Panc1 (cell line): ENCODE measurements at regions not wholly inside any gene's neighbourhood (a gene's known extent, or its start where the extent isn't known, plus 50 kb on each side); places are given as distances from the start of the nearest gene placed in this dataset.

ENCODE experiments used
- ATAC-seq: fragments of 200-7000 bp; cut with Tn5 transposase; 2 replicates; pipeline ENCODE4 v1.9.1; 2020; ENCODE audit warnings: mild to moderate bottlenecking, moderate library complexity
- BruUV-seq: library from RNA; stranded (reverse); fragments of 400-500 nt; replicated peaks from 2 replicates; lab custom pipeline; 2021; lab: Mats Ljungman, UMichigan
- CTCF ChIA-PET: fragments of 300-600 bp; sonication (Branson Sonifier 250); formaldehyde crosslinking; loops from one replicate; lab custom pipeline; 2022; ENCODE audit warnings: antibody characterized with exemption; lab: Charles Lee
- POLR2A ChIA-PET: fragments of 300-600 bp; sonication (Branson Sonifier 250); formaldehyde crosslinking; loops from one replicate; lab custom pipeline; 2022; ENCODE audit warnings: antibody characterized with exemption; lab: Charles Lee
- DNase-seq: peaks from one replicate; pipeline ENCODE4 v3.0.0-alpha.2; 2010; ENCODE audit warnings: low read depth, low spot score
- H3K27ac ChIP-seq: 2 replicates; pipeline ENCODE4 v1.5.1; 2011; ENCODE audit warnings: mild to moderate bottlenecking, low read length, inconsistent platforms
- H3K27me3 ChIP-seq: fragments of 200-500 bp; sonication (Bioruptor generic); 2 replicates; pipeline ENCODE4 v1.6.0; 2014; ENCODE audit warnings: low read length, inconsistent platforms; ENCODE audit not compliant: control insufficient read depth, insufficient read depth
- H3K36me3 ChIP-seq: fragments of 200-500 bp; sonication (Bioruptor generic); 2 replicates; pipeline ENCODE4 v1.5.1; 2014; ENCODE audit warnings: inconsistent platforms, mild to moderate bottlenecking, low read length, moderate library complexity; ENCODE audit not compliant: control insufficient read depth, insufficient read depth
- H3K4me1 ChIP-seq: 2 replicates; pipeline ENCODE4 v1.5.1; 2011; ENCODE audit warnings: inconsistent platforms, mild to moderate bottlenecking, low read length, moderate library complexity; ENCODE audit not compliant: control insufficient read depth, insufficient read depth
- H3K4me3 ChIP-seq, 2 experiments: 2 replicates each; pipeline ENCODE4 v1.5.1; 2011 to 2012; ENCODE audit warnings: low read depth in 2 of 2, low read length in 2 of 2, mild to moderate bottlenecking in 2 of 2, inconsistent platforms in 1 of 2, moderate library complexity in 1 of 2
- H3K9me3 ChIP-seq: fragments of 200-500 bp; sonication (Bioruptor generic); 2 replicates; pipeline ENCODE4 v1.5.1; 2014; ENCODE audit warnings: low read depth, mild to moderate bottlenecking, inconsistent platforms, low read length, moderate library complexity; ENCODE audit not compliant: control insufficient read depth, insufficient read depth
- POLR2AphosphoS5 ChIP-seq: IDR thresholded peaks from 2 replicates; pipeline ENCODE4 v1.6.1; 2012; ENCODE audit warnings: mild to moderate bottlenecking, low read depth, low read length, moderate library complexity
- SIN3A ChIP-seq: IDR thresholded peaks from 2 replicates; pipeline ENCODE4 v1.6.1; 2012; ENCODE audit warnings: low read depth, mild to moderate bottlenecking, low read length, moderate library complexity, borderline replicate concordance; ENCODE audit not compliant: insufficient read depth
- TCF7L2 ChIP-seq: IDR thresholded peaks from 2 replicates; pipeline ENCODE4 v1.6.1; 2011; ENCODE audit warnings: mild to moderate bottlenecking, low read depth, low read length, inconsistent platforms
- in situ Hi-C: cut with HindIII; loops from 2 replicates; pipeline ENCODE4 v1.10.0; 2016; ENCODE audit warnings: low sequenced_read_pairs, low pct_unique_long_range_greater_than_20kb
- intact Hi-C: fragments of 100-400 bp; cut with micrococcal nuclease; formaldehyde crosslinking; loops from one replicate; pipeline ENCODE4 v1.10.0; 2022; ENCODE audit not compliant: unreplicated experiment
- TF ChIP-seq, protein P1 (sequence below), 2 experiments: IDR thresholded peaks; 2 replicates each; pipeline ENCODE4 v1.6.1; 2011 to 2012; ENCODE audit warnings: low read depth in 2 of 2, control low read depth in 1 of 2, low read length in 1 of 2, mild to moderate bottlenecking in 1 of 2, moderate library complexity in 1 of 2; ENCODE audit not compliant: insufficient read depth in 1 of 2
- TF ChIP-seq, protein P2 (sequence below): fragments of 450-650 bp; IDR thresholded peaks from 2 replicates; pipeline ENCODE4 v1.5.1; 2017; ENCODE audit warnings: mild to moderate bottlenecking

DNA sequence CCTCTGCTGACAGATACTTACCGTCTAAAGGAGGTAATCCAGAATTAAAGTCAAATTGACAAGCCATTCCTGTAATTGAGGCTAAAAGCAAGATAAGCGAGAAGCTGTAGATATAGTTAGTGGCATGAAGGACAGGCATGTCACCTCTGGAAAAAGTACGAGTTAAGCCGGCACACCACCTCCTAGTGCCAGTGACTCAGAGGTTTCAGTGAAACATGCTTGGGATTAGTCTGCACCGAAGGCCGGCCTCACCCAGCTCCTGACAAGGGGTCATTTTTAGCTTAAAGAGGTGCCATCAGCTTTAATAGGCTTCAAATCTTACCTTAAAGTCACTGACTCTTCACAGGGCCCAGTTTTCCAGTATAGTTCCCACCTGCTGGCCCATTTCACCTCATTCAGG lies 838.0 kb downstream of the UQCRFS1 start:
- BruUV-seq = no TSS peak
- no peak for DNase-seq

DNA sequence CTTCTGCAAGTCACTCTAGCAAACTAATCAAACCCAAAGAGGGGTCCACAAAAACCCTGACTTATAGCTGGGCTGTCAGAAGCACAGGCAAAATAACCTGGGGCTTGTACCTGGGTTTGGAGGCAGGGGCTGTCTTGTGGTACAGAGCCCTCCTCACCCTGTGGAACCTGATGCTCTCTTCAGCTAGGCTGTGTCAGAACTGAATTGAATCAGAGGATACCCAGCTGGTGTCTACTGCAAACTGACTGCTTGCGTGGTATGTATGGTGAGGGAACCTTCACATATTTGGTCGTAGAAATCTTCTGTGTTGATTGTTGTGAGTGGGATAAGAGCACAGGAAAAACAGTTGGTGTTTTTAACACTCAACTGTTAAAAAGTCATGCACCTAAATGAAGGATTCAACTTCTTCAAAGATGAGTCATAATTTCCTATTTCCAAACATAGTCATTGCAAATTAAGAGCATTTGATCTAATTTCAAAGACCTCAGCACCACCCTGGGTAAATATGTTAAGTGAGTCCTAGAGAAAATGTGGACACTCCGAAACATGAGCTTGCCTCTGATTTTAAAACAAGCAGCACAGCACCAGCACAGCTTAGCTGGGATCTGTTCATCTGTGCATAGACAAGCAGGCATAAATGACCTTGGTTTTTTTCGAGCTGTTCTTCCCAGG lies 840.2 kb downstream of the UQCRFS1 start:
- ChIA-PET POLR2A (no interaction called here), CTCF (no interaction called here)
- H3K9me3 ChIP-seq = no peaks in the 10 kb centered on the region

More for the DNA sequence above, 838.0 kb downstream of the UQCRFS1 start:
- Histone ChIP-seq H3K4me3 (no peak overlapping the region), H3K36me3 (no peaks in the 10 kb centered on the region), H3K27me3 (no peaks in the 10 kb centered on the region; the same call in 1 of the 2 replicates), H3K27ac (no peak overlapping the region), H3K4me1 (no peaks in the 10 kb centered on the region), H3K9me3 (no peaks in the 10 kb centered on the region)
- in situ Hi-C loops (no loop called here), intact Hi-C loops (no loop called here)
- TF ChIP-seq TCF7L2 = no peak
- TF ChIP-seq SIN3A = no peak
- TF ChIP-seq, protein P1, sequence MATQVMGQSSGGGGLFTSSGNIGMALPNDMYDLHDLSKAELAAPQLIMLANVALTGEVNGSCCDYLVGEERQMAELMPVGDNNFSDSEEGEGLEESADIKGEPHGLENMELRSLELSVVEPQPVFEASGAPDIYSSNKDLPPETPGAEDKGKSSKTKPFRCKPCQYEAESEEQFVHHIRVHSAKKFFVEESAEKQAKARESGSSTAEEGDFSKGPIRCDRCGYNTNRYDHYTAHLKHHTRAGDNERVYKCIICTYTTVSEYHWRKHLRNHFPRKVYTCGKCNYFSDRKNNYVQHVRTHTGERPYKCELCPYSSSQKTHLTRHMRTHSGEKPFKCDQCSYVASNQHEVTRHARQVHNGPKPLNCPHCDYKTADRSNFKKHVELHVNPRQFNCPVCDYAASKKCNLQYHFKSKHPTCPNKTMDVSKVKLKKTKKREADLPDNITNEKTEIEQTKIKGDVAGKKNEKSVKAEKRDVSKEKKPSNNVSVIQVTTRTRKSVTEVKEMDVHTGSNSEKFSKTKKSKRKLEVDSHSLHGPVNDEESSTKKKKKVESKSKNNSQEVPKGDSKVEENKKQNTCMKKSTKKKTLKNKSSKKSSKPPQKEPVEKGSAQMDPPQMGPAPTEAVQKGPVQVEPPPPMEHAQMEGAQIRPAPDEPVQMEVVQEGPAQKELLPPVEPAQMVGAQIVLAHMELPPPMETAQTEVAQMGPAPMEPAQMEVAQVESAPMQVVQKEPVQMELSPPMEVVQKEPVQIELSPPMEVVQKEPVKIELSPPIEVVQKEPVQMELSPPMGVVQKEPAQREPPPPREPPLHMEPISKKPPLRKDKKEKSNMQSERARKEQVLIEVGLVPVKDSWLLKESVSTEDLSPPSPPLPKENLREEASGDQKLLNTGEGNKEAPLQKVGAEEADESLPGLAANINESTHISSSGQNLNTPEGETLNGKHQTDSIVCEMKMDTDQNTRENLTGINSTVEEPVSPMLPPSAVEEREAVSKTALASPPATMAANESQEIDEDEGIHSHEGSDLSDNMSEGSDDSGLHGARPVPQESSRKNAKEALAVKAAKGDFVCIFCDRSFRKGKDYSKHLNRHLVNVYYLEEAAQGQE (IDR thresholded peaks at IDR 0.05; ENCODE audit: insufficient read depth in 1 of 2, low read depth in 2 of 2, low read length in 1 of 2) = no peak
- ChIA-PET CTCF (no interaction called here), POLR2A (interaction anchor here (0.6 kb wide), 1 partner anchor 1208 kb away, joined by 3 read pairs; no protein-coding TSS in a partner anchor)
- no peak for ATAC-seq

More for the DNA sequence above, 840.2 kb downstream of the UQCRFS1 start:
- no peak overlapping the region for H3K4me3 ChIP-seq
- H3K27ac ChIP-seq = no peak overlapping the region
- ATAC-seq (no peak), DNase-seq (no peak)
- no peaks in the 10 kb centered on the region for H3K4me1 ChIP-seq
- no peaks in the 10 kb centered on the region for H3K36me3 ChIP-seq
- intact Hi-C loops = no loop called here
- no peaks in the 10 kb centered on the region; the same call in 1 of the 2 replicates for H3K27me3 ChIP-seq
- in situ Hi-C loops = no loop called here
- no TSS peak for BruUV-seq
- TF ChIP-seq POLR2AphosphoS5 (no peak), TCF7L2 (no peak), SIN3A (no peak)
- TF ChIP-seq, protein P1 (IDR thresholded peaks at IDR 0.05; ENCODE audit: insufficient read depth in 1 of 2, low read depth in 2 of 2, low read length in 1 of 2) = no peak
- TF ChIP-seq, protein P2, sequence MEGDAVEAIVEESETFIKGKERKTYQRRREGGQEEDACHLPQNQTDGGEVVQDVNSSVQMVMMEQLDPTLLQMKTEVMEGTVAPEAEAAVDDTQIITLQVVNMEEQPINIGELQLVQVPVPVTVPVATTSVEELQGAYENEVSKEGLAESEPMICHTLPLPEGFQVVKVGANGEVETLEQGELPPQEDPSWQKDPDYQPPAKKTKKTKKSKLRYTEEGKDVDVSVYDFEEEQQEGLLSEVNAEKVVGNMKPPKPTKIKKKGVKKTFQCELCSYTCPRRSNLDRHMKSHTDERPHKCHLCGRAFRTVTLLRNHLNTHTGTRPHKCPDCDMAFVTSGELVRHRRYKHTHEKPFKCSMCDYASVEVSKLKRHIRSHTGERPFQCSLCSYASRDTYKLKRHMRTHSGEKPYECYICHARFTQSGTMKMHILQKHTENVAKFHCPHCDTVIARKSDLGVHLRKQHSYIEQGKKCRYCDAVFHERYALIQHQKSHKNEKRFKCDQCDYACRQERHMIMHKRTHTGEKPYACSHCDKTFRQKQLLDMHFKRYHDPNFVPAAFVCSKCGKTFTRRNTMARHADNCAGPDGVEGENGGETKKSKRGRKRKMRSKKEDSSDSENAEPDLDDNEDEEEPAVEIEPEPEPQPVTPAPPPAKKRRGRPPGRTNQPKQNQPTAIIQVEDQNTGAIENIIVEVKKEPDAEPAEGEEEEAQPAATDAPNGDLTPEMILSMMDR = no peak
